Mammary epithelial cell (primary cell): ENCODE measurements at regions not wholly inside any gene's neighbourhood (a gene's known extent, or its start where the extent isn't known, plus 50 kb on each side); places are given as distances from the start of the nearest gene placed in this dataset.

Source experiments
- EZH2 ChIP-seq: IDR thresholded peaks from 2 replicates; pipeline ENCODE4 v1.6.1; 2012; ENCODE audit warnings: low read length, inconsistent platforms, borderline replicate concordance
- TF ChIP-seq, protein P1 (sequence below), 2 donors: IDR thresholded peaks in 1 of 2; conservative IDR thresholded peaks in 1 of 2; 2 replicates each; pipeline ENCODE4 v1.5.1; 2011 to 2012; ENCODE audit warnings: inconsistent platforms in 2 of 2, low read length in 2 of 2, mild to moderate bottlenecking in 2 of 2, control low read depth in 1 of 2, low read depth in 1 of 2; ENCODE audit not compliant: insufficient read depth in 1 of 2; ENCODE audit errors: extremely low read depth in 1 of 2

- TF ChIP-seq, protein P1, sequence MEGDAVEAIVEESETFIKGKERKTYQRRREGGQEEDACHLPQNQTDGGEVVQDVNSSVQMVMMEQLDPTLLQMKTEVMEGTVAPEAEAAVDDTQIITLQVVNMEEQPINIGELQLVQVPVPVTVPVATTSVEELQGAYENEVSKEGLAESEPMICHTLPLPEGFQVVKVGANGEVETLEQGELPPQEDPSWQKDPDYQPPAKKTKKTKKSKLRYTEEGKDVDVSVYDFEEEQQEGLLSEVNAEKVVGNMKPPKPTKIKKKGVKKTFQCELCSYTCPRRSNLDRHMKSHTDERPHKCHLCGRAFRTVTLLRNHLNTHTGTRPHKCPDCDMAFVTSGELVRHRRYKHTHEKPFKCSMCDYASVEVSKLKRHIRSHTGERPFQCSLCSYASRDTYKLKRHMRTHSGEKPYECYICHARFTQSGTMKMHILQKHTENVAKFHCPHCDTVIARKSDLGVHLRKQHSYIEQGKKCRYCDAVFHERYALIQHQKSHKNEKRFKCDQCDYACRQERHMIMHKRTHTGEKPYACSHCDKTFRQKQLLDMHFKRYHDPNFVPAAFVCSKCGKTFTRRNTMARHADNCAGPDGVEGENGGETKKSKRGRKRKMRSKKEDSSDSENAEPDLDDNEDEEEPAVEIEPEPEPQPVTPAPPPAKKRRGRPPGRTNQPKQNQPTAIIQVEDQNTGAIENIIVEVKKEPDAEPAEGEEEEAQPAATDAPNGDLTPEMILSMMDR (conservative IDR thresholded peaks at IDR 0.05 in 1 of 2, IDR thresholded peaks at IDR 0.05 in 1 of 2; ENCODE audit: extremely low read depth in 1 of 2, insufficient read depth in 1 of 2, low read depth in 1 of 2, low read length in 2 of 2): no peak
- TF ChIP-seq EZH2: no peak
These were observed 300.9 kb upstream of the PRDM1 start for GRCh38 chr6:105785066-105785811.
